ENCODE measurements at regions not wholly inside any gene's neighbourhood (a gene's known extent, or its start where the extent isn't known, plus 50 kb on each side); places are given as distances from the start of the nearest gene placed in this dataset.

- Histone ChIP-seq H4K5ac (ENCODE audit: insufficient read length, low read depth, low read length) (no peak overlapping the region), H3K14ac (ENCODE audit: insufficient read depth, low read length) (no peak overlapping the region), H4K20me1 (ENCODE audit: control insufficient read depth, insufficient read depth, insufficient read length) (no peaks in the 10 kb centered on the region), H3K27ac (ENCODE audit: insufficient read length, low read depth, low read length) (no peak overlapping the region), H3K23me2 (ENCODE audit: insufficient read length, low read depth, low read length, poor library complexity, severe bottlenecking) (no peaks in the 10 kb centered on the region), H2AK5ac (ENCODE audit: insufficient read length, low read length) (no peak overlapping the region), H2BK20ac (ENCODE audit: low read depth, low read length, poor library complexity, severe bottlenecking) (no peak overlapping the region), H3T11ph (ENCODE audit: low read length) (no peak overlapping the region), H3K9ac (ENCODE audit: extremely low read depth, insufficient read length, low read length) (no peak overlapping the region), H3K9me3 (ENCODE audit: control insufficient read depth, low read depth, low read length) (no peaks in the 10 kb centered on the region), H2BK15ac (ENCODE audit: low read depth, low read length) (no peak overlapping the region), H3K4ac (ENCODE audit: low read depth, low read length) (no peak overlapping the region), H4K91ac (ENCODE audit: insufficient read length, low read depth, low read length) (no peak overlapping the region), H3K79me1 (ENCODE audit: insufficient read depth, low read depth, low read length, poor library complexity, severe bottlenecking) (no peaks in the 10 kb centered on the region), H3K79me2 (ENCODE audit: insufficient read depth, low read length) (no peaks in the 10 kb centered on the region), H2BK5ac (ENCODE audit: insufficient read length, low read length) (no peak overlapping the region), H2BK12ac (ENCODE audit: insufficient read length, low read depth, low read length) (no peak overlapping the region), H3K56ac (ENCODE audit: insufficient read length, low read depth, low read length) (no peak overlapping the region), H4K8ac (replicated peaks; ENCODE audit: insufficient read length, low read depth, low read length) (no peak overlapping the region), H3K18ac (ENCODE audit: insufficient read length, low read depth, low read length) (no peak overlapping the region), H3K4me1 (ENCODE audit: insufficient read depth, low read length) (no peaks in the 10 kb centered on the region), H3K23ac (ENCODE audit: insufficient read length, low read depth, low read length) (no peak overlapping the region), H3K4me2 (ENCODE audit: insufficient read depth, insufficient read length, low read length) (no peak overlapping the region), H3K27me3 (ENCODE audit: insufficient read depth, low read length) (no peaks in the 10 kb centered on the region), H2AFZ (ENCODE audit: low read length) (no peak overlapping the region), H2BK120ac (ENCODE audit: low read depth, low read length, poor library complexity, severe bottlenecking) (no peak overlapping the region)
- DNase-seq: no peak
- Mint-ChIP-seq H3K27me3 (ENCODE audit: low read depth) (no peaks in the 10 kb centered on the region; the same call in 1 of the 2 replicates), H3K4me3 (no peak overlapping the region), H3K9me3 (no peaks in the 10 kb centered on the region), H3K4me1 (peaks cover 11 to 14% of the 10 kb centered on the region in 2 experiments), H3K27ac (peak overlapping the region in 1 of 3 experiments; percentile 73; a peak in 1 of 7 replicates), H3K36me3 (ENCODE audit: insufficient read depth in 1 of 3, low read depth in 3 of 3) (no peaks in the 10 kb centered on the region)
- no peak for TF ChIP-seq CTCF (conservative IDR thresholded peaks at IDR 0.05)
- no CpG with 5 or more reads among the region's 3 CpGs for WGBS (ENCODE audit: extremely low coverage, insufficient read length, low lambda C conversion rate)
Measured at GRCh38 chr10:111243126-111243525, 166.3 kb downstream of the ADRA2A start.
